Prostate gland (tissue), 2 donors: ENCODE measurements at regions not wholly inside any gene's neighbourhood (a gene's known extent, or its start where the extent isn't known, plus 50 kb on each side); places are given as distances from the start of the nearest gene placed in this dataset.

Experiments used
- DNase-seq: peaks from one replicate; pipeline ENCODE4 v3.0.0-alpha.2; 2019; ENCODE audit warnings: low spot score
- H3K27ac ChIP-seq, 2 donors: fragments of 200-600 bp; sonication (generic); 2 replicates each; pipeline ENCODE4 v1.5.1; 2017 to 2019
- H3K27me3 ChIP-seq: fragments of 200-600 bp; sonication (generic); replicated peaks from 2 replicates; pipeline ENCODE4 v1.5.1; 2019; ENCODE audit not compliant: insufficient read depth
- H3K36me3 ChIP-seq, 2 donors: fragments of 200-600 bp; sonication (generic); 1 replicate in 1 of 2; 2 replicates in 1 of 2; pipeline versions ENCODE4 v1.5.1 to v1.8.1; 2017 to 2019
- H3K4me1 ChIP-seq: fragments of 200-600 bp; sonication (generic); replicated peaks from 2 replicates; pipeline ENCODE4 v1.5.1; 2019
- H3K4me3 ChIP-seq, 2 donors: fragments of 200-600 bp; sonication (generic); 2 replicates each; pipeline ENCODE4 v1.5.1; 2017 to 2019
- H3K9me3 ChIP-seq: fragments of 200-600 bp; sonication (generic); 2 replicates; pipeline ENCODE4 v1.5.1; 2017
- POLR2A ChIP-seq: fragments of 450-650 bp; IDR thresholded peaks from one replicate; pipeline ENCODE4 v1.6.1; 2016; ENCODE audit warnings: antibody characterized with exemption, mild to moderate bottlenecking
- POLR2AphosphoS5 ChIP-seq: sonication (generic); formaldehyde crosslinking; IDR thresholded peaks from one replicate; pipeline ENCODE4 v1.6.1; 2017; ENCODE audit warnings: antibody characterized with exemption
- WGBS: methylation state at CpG from one replicate; pipeline ENCODE4 v1.1.5; 2018; 5-methylcytosine and 5-hydroxymethylcytosine counted together
- intact Hi-C: fragments of 100-400 bp; cut with DNase I; formaldehyde crosslinking; loops from one replicate; pipeline ENCODE4 v1.14.2; 2022
- TF ChIP-seq, protein P1 (sequence below), 4 experiments: fragments of 200-600 bp in 2 of 4; fragments of 450-650 bp in 2 of 4; sonication (generic) in 2 of 4; IDR thresholded peaks; 1 replicate in 3 of 4; 2 replicates in 1 of 4; pipeline ENCODE4 v1.5.1; 2016 to 2019; ENCODE audit warnings: antibody characterized with exemption in 4 of 4, mild to moderate bottlenecking in 2 of 4, moderate library complexity in 2 of 4

GRCh38 chr9:92242260-92243136 lies 51.0 kb downstream of the IARS1 start:
- Histone ChIP-seq H3K4me3 (no peak overlapping the region), H3K27ac (no peak overlapping the region), H3K36me3 (peaks cover 20 to 26% of the 10 kb centered on the region in 2 donors), H3K9me3 (no peaks in the 10 kb centered on the region), H3K4me1 (no peaks in the 10 kb centered on the region), H3K27me3 (no peaks in the 10 kb centered on the region)
- intact Hi-C loops, result loop anchor here (5.0 kb wide), 1 partner anchor 105 kb away; no protein-coding TSS in a partner anchor
- 49% methylated on average over 7 of the region's 7 CpGs for WGBS
- TF ChIP-seq, protein P1, sequence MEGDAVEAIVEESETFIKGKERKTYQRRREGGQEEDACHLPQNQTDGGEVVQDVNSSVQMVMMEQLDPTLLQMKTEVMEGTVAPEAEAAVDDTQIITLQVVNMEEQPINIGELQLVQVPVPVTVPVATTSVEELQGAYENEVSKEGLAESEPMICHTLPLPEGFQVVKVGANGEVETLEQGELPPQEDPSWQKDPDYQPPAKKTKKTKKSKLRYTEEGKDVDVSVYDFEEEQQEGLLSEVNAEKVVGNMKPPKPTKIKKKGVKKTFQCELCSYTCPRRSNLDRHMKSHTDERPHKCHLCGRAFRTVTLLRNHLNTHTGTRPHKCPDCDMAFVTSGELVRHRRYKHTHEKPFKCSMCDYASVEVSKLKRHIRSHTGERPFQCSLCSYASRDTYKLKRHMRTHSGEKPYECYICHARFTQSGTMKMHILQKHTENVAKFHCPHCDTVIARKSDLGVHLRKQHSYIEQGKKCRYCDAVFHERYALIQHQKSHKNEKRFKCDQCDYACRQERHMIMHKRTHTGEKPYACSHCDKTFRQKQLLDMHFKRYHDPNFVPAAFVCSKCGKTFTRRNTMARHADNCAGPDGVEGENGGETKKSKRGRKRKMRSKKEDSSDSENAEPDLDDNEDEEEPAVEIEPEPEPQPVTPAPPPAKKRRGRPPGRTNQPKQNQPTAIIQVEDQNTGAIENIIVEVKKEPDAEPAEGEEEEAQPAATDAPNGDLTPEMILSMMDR (IDR thresholded peaks at IDR 0.05), result peak in 2 of 4 experiments; percentile 20 to 46
- no peak for TF ChIP-seq POLR2AphosphoS5
- no peak for DNase-seq

DNA sequence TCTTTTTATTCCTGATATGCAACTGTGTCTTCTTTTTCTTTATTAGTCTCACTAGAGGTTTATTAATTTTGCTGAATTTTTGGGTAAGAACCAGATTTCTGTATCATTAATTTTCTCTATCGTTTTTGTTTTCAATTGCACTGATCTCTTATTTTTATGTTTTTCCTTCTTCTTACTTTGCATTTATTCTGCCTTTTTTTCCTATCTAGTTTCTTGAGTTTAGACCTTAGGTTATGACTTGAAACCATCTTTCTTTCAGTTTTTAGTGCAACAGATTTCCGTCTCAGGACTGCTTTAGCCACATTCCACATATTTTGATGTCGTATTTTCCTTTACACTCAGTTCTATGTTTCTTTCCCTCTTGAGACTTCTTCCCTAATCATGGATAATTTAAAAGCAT lies 56.6 kb downstream of the IARS1 start:
- TF ChIP-seq POLR2AphosphoS5 (no peak), POLR2A (no peak)
- TF ChIP-seq, protein P1 (IDR thresholded peaks at IDR 0.05), result no peak
- Histone ChIP-seq H3K27ac (no peak overlapping the region), H3K36me3 (peaks cover under 1 to 5% of the 10 kb centered on the region in 2 donors), H3K9me3 (no peaks in the 10 kb centered on the region), H3K4me3 (no peak overlapping the region), H3K4me1 (no peaks in the 10 kb centered on the region), H3K27me3 (no peaks in the 10 kb centered on the region)
- no peak for DNase-seq
- intact Hi-C loops, result no loop called here
- WGBS, result 92% methylated on average over 3 of the region's 3 CpGs

DNA sequence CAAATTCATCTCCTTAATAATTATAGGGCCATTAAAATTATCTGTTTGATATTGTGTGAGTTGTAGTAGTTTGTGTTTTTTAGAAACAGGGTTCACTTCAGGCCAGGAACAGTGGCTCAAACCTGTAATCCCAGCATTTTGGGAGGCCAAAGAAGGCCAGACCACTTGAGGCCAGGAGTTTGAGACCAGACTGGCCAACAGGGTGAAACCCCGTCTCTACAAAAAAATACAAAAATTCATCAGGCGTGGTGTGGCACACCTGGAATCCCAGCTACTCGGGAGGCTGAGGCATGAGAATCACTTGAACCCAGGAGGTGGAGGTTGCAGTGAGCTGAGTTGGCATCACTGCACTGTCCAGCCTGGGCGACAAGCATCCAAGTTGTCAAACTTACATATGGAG lies 57.0 kb downstream of the IARS1 start:
- TF ChIP-seq POLR2AphosphoS5 (no peak), POLR2A (no peak)
- TF ChIP-seq, protein P1 (IDR thresholded peaks at IDR 0.05), result no peak
- H3K27ac ChIP-seq, result no peak overlapping the region
- H3K9me3 ChIP-seq, result no peaks in the 10 kb centered on the region
- H3K4me1 ChIP-seq, result no peaks in the 10 kb centered on the region
- WGBS, result 96% methylated on average over 4 of the region's 4 CpGs
- H3K27me3 ChIP-seq, result no peaks in the 10 kb centered on the region
- H3K4me3 ChIP-seq, result no peak overlapping the region
- H3K36me3 ChIP-seq, result peaks cover 0 to 5% of the 10 kb centered on the region in 2 donors
- no peak for DNase-seq
- intact Hi-C loops, result no loop called here

- Histone ChIP-seq H3K36me3 (peaks cover 0 to under 1% of the 10 kb centered on the region in 2 donors), H3K4me1 (no peaks in the 10 kb centered on the region), H3K4me3 (no peak overlapping the region), H3K27me3 (no peaks in the 10 kb centered on the region), H3K9me3 (no peaks in the 10 kb centered on the region), H3K27ac (no peak overlapping the region)
- TF ChIP-seq POLR2AphosphoS5, result no peak
- TF ChIP-seq, protein P1 (IDR thresholded peaks at IDR 0.05), result no peak
- no peak for TF ChIP-seq POLR2A
- no peak for DNase-seq
- WGBS, result 95% methylated on average over 5 of the region's 5 CpGs
- intact Hi-C loops, result no loop called here
Observed at GRCh38 chr9:92234514-92234913, 59.0 kb downstream of the IARS1 start.

GRCh38 chr9:92232190-92232589 lies 61.3 kb downstream of the IARS1 start:
- H3K36me3 ChIP-seq, result peaks cover 0 to 4% of the 10 kb centered on the region in 2 donors
- intact Hi-C loops, result no loop called here

More at GRCh38 chr9:92232190-92232589, 61.3 kb downstream of the IARS1 start:
- Histone ChIP-seq H3K9me3 (no peaks in the 10 kb centered on the region), H3K4me1 (no peaks in the 10 kb centered on the region), H3K27ac (no peak overlapping the region), H3K27me3 (no peaks in the 10 kb centered on the region), H3K4me3 (no peak overlapping the region)
- no peak for TF ChIP-seq POLR2A
- TF ChIP-seq, protein P1 (IDR thresholded peaks at IDR 0.05), result no peak
- TF ChIP-seq POLR2AphosphoS5, result no peak
- DNase-seq, result no peak
- WGBS, result 84% methylated on average over 1 of the region's 1 CpG
